K562 (cell line): ENCODE measurements at regions not wholly inside any gene's neighbourhood (a gene's known extent, or its start where the extent isn't known, plus 50 kb on each side); places are given as distances from the start of the nearest gene placed in this dataset.

ENCODE experiments used
- ATAC-seq: fragments of 200-7000 bp; cut with Tn5 transposase; 3 replicates; pipeline ENCODE4 v1.9.1; 2020; ENCODE audit warnings: moderate library complexity
- BruUV-seq: library from RNA; stranded (reverse); fragments of 400-500 nt; replicated peaks from 2 replicates; lab custom pipeline; 2021; lab: Mats Ljungman, UMichigan
- CTCF ChIA-PET: fragments of 300-600 bp; formaldehyde crosslinking; extraction: SDS; loops from one replicate; lab custom pipeline; 2021; ENCODE audit warnings: low intra/inter-chr PET ratio; lab: Yijun Ruan, JAX
- POLR2A ChIA-PET: fragments of 300-600, 350-650 bp; sonication (Branson Sonifier 250); formaldehyde crosslinking; extraction: SDS; loops from one replicate; lab custom pipeline; 2021; ENCODE audit warnings: antibody characterized with exemption, inconsistent platforms; lab: Yijun Ruan, JAX
- DNase-seq, 4 experiments: peaks; one replicate each; pipeline versions ENCODE4 v3.0.0 to v3.0.0-alpha.2; 2011 to 2018; ENCODE audit warnings: low spot score in 3 of 4, mixed read lengths in 3 of 4; ENCODE audit errors: extremely low read depth in 1 of 4
- FAIRE-seq: peaks from 2 replicates; lab custom pipeline; 2011; peaks lifted over from hg19 to GRCh38; lab: Jason Lieb, UNC
- H2AFZ ChIP-seq: 2 replicates; pipeline ENCODE4 v1.6.0; 2011; ENCODE audit warnings: low read depth, low read length, control low read depth, inconsistent platforms
- H3K27ac ChIP-seq: fragments of 200-600 bp; 3 replicates; pipeline ENCODE4 v1.8.0; 2011; ENCODE audit warnings: low read depth, mild to moderate bottlenecking, control low read depth, inconsistent platforms, low read length, moderate library complexity, mixed read lengths; ENCODE audit errors: extremely low read depth
- H3K27me3 ChIP-seq, 2 experiments: fragments of 300-600 bp in 1 of 2; 2 replicates in 1 of 2; 3 replicates in 1 of 2; pipeline versions ENCODE4 v1.6.0 to v1.8.0; 2011; ENCODE audit warnings: inconsistent platforms in 2 of 2, low read length in 2 of 2, mild to moderate bottlenecking in 1 of 2, mixed read lengths in 1 of 2, moderate library complexity in 1 of 2; ENCODE audit not compliant: control insufficient read depth in 2 of 2, insufficient read depth in 2 of 2
- H3K36me3 ChIP-seq: fragments of 300-600 bp; 3 replicates; pipeline ENCODE4 v1.8.0; 2011; ENCODE audit warnings: mild to moderate bottlenecking, low read length, inconsistent platforms; ENCODE audit not compliant: control insufficient read depth, insufficient read depth
- H3K4me1 ChIP-seq, 2 experiments: fragments of 200-600 bp in 1 of 2; replicated peaks in 1 of 2; 2 replicates in 1 of 2; 3 replicates in 1 of 2; pipeline versions ENCODE4 v1.5.1 to v1.8.0; 2011; ENCODE audit warnings: inconsistent platforms in 2 of 2, low read length in 2 of 2, mild to moderate bottlenecking in 1 of 2, mixed read lengths in 1 of 2, moderate library complexity in 1 of 2; ENCODE audit not compliant: control insufficient read depth in 2 of 2, insufficient read depth in 2 of 2
- H3K4me2 ChIP-seq: 2 replicates; pipeline ENCODE4 v1.6.1; 2011; ENCODE audit warnings: low read length, control low read depth, inconsistent platforms, mixed read lengths; ENCODE audit not compliant: insufficient read depth
- H3K4me3 ChIP-seq: fragments of 200-600 bp; sonication (generic), shearing (Covaris generic); 2 replicates; pipeline ENCODE4 v1.5.1; 2016; ENCODE audit warnings: control low read depth, inconsistent platforms
- H3K79me2 ChIP-seq: fragments of 200-600 bp; 3 replicates; pipeline ENCODE4 v1.8.0; 2011; ENCODE audit warnings: low read length, inconsistent platforms; ENCODE audit not compliant: control insufficient read depth, insufficient read depth
- H3K9ac ChIP-seq, 2 experiments: 2 replicates each; pipeline versions ENCODE4 v1.6.0 to v1.6.1; 2011; ENCODE audit warnings: low read depth in 2 of 2, low read length in 2 of 2, control low read depth in 1 of 2, inconsistent platforms in 1 of 2, mild to moderate bottlenecking in 1 of 2, mixed read lengths in 1 of 2; ENCODE audit not compliant: insufficient read depth in 1 of 2
- H3K9me1 ChIP-seq: one replicate; pipeline ENCODE4 v1.6.0; 2011; ENCODE audit warnings: inconsistent platforms, mild to moderate bottlenecking, low read length, moderate library complexity; ENCODE audit not compliant: control insufficient read depth, insufficient read depth
- H3K9me3 ChIP-seq: replicated peaks from 2 replicates; pipeline ENCODE4 v1.5.1; 2011; ENCODE audit warnings: low read depth, low read length, inconsistent platforms; ENCODE audit not compliant: control insufficient read depth, insufficient read depth
- H4K20me1 ChIP-seq: replicated peaks from 2 replicates; pipeline ENCODE4 v1.6.1; 2011; ENCODE audit warnings: low read length, inconsistent platforms, mixed read lengths; ENCODE audit not compliant: control insufficient read depth, insufficient read depth
- ARHGAP35 ChIP-seq: fragments of 450-650 bp; IDR thresholded peaks from 2 replicates; pipeline ENCODE4 v1.6.1; 2018; ENCODE audit not compliant: partially characterized antibody
- CHCHD3 ChIP-seq: fragments of 250-450 bp; sonication (Bioruptor Pico); IDR thresholded peaks from 2 replicates; pipeline ENCODE4 v2.1.2; 2022; ENCODE audit warnings: mild to moderate bottlenecking
- CREB5 ChIP-seq: fragments of 250-450 bp; sonication (Bioruptor Pico); IDR thresholded peaks from 2 replicates; pipeline ENCODE4 v1.5.0; 2020; ENCODE audit warnings: mild to moderate bottlenecking
- CREM ChIP-seq: IDR thresholded peaks from 2 replicates; pipeline ENCODE4 v1.6.1; 2014; ENCODE audit warnings: antibody characterized with exemption, low read depth
- PKNOX1 ChIP-seq: fragments of 450-650 bp; IDR thresholded peaks from 2 replicates; pipeline ENCODE4 v1.6.1; 2016
- TEAD1 ChIP-seq, 2 experiments: fragments of 450-650 bp in 1 of 2; sonication (generic) in 1 of 2; formaldehyde crosslinking; IDR thresholded peaks; 2 replicates each; pipeline versions ENCODE4 v1.4.0 to v1.8.0; 2020 to 2022; ENCODE audit warnings: mild to moderate bottlenecking in 2 of 2, missing genetic modification reagents in 1 of 2
- ZNF444 ChIP-seq: fragments of 250-450 bp; sonication (Bioruptor Pico); IDR thresholded peaks from 2 replicates; pipeline ENCODE4 v1.4.0; 2020; ENCODE audit warnings: mild to moderate bottlenecking, moderate library complexity
- ZNF511 ChIP-seq: sonication (generic); formaldehyde crosslinking; IDR thresholded peaks from 2 replicates; pipeline ENCODE4 v1.8.0; 2022; ENCODE audit warnings: mild to moderate bottlenecking, missing genetic modification reagents
- WGBS: fragments of 100-300 bp; shearing (Covaris generic); methylation state at CpG from one replicate; pipeline ENCODE4 v1.1.6; 2016; ENCODE audit warnings: low coverage, mixed read lengths; ENCODE audit not compliant: insufficient coverage; ENCODE audit errors: missing lambda C conversion rate; 5-methylcytosine and 5-hydroxymethylcytosine counted together
- in situ Hi-C: fragments of 300-500 bp; cut with MboI; formaldehyde crosslinking; loops from 4 replicates; pipeline ENCODE4 v1.15.0; 2018; ENCODE audit warnings: inconsistent platforms, mixed read lengths
- intact Hi-C: fragments of 100-400 bp; cut with micrococcal nuclease; formaldehyde crosslinking; loops from 2 replicates; pipeline ENCODE4 v1.14.2; 2022

GRCh38 chr6:23417133-23417532 is 708.9 kb upstream of the NRSN1 start:
- TF ChIP-seq CREM (no peak), ARHGAP35 (no peak), CHCHD3 (CRISPR knock-in tag) (no peak), CREB5 (CRISPR knock-in tag) (no peak), PKNOX1 (no peak), TEAD1 (CRISPR knock-in tag; IDR thresholded peaks at IDR 0.05) (no peak), ZNF444 (no peak), ZNF511 (CRISPR knock-in tag) (no peak)

More at GRCh38 chr6:23417133-23417532, 708.9 kb upstream of the NRSN1 start:
- no peaks in the 10 kb centered on the region for H3K9me1 ChIP-seq
- H3K9ac ChIP-seq: no peak overlapping the region
- ChIA-PET POLR2A (no interaction called here), CTCF (no interaction called here)
- no peak overlapping the region for H3K27ac ChIP-seq
- no peaks in the 10 kb centered on the region for H4K20me1 ChIP-seq
- H2AFZ ChIP-seq: no peak overlapping the region
- no peaks in the 10 kb centered on the region for H3K27me3 ChIP-seq
- ATAC-seq: no peak
- in situ Hi-C loops: no loop called here
- no peak overlapping the region for H3K4me2 ChIP-seq
- H3K36me3 ChIP-seq: no peaks in the 10 kb centered on the region
- no peak for FAIRE-seq
- no peaks in the 10 kb centered on the region for H3K79me2 ChIP-seq
- H3K4me3 ChIP-seq: no peak overlapping the region
- H3K4me1 ChIP-seq: no peaks in the 10 kb centered on the region
- BruUV-seq: no TSS peak
- no peaks in the 10 kb centered on the region; the same call in 1 of the 2 replicates for H3K9me3 ChIP-seq
- 2% methylated on average over 9 of the region's 9 CpGs for WGBS
- DNase-seq: no peak
- intact Hi-C loops: no loop called here
